ENCODE measurements at regions not wholly inside any gene's neighbourhood (a gene's known extent, or its start where the extent isn't known, plus 50 kb on each side); places are given as distances from the start of the nearest gene placed in this dataset.

DNA sequence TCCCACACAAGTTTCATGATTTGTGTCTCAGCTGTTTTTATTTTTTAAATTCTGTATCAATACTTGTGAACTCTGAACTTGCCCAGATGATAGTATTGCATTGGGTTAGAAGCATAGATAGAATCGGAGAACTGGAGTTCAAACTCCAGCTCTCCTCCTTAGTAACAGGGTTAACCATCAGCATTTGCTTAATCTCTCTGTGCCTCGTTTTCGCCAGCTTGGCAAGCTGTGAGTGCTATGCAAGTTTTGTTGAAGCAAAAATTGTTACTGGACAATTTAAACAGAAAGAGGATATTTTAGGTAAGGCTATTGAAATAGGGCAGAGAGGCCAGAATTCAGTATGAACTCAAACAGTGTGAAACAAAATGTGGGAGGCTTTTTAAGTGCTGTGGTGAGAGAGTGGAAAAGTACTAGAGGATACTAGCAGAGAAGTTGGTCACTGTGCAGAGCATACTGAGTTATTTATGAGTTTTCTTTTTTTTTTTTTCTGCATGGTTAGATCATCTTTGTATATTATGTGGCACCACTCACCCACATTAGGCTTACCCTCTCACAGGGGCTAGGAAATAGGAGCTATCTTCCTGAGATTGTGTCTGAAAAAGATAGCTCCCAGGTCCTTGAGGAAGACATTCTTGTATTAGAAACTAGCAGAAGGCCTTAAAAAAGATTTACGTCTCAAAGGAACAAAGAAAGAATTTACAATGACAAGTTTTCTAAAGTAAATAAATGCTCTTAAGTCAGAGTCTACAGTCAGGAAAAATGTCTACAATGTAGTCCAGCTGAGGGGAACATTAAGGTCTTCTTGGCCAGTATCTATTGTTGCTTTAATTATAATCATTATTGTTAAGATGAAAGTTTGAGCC lies 1126.6 kb downstream of the FAT4 start:
- no peaks in the 10 kb centered on the region for H3K36me3 ChIP-seq (replicated peaks)
- no peak overlapping the region for H3K27ac ChIP-seq
- in situ Hi-C loops (cut with HindIII; ENCODE audit: low pct_ligation_motif_present, low sequenced_read_pairs): no loop called here
- TF ChIP-seq, protein P1, sequence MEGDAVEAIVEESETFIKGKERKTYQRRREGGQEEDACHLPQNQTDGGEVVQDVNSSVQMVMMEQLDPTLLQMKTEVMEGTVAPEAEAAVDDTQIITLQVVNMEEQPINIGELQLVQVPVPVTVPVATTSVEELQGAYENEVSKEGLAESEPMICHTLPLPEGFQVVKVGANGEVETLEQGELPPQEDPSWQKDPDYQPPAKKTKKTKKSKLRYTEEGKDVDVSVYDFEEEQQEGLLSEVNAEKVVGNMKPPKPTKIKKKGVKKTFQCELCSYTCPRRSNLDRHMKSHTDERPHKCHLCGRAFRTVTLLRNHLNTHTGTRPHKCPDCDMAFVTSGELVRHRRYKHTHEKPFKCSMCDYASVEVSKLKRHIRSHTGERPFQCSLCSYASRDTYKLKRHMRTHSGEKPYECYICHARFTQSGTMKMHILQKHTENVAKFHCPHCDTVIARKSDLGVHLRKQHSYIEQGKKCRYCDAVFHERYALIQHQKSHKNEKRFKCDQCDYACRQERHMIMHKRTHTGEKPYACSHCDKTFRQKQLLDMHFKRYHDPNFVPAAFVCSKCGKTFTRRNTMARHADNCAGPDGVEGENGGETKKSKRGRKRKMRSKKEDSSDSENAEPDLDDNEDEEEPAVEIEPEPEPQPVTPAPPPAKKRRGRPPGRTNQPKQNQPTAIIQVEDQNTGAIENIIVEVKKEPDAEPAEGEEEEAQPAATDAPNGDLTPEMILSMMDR (IDR thresholded peaks at IDR 0.05; ENCODE audit: low read depth, low read length, missing control alignments): no peak
- DNase-seq: no peak
- no peak overlapping the region for H3K4me3 ChIP-seq (ENCODE audit: low read depth, low read length)
- no peaks in the 10 kb centered on the region for H3K27me3 ChIP-seq (replicated peaks)

DNA sequence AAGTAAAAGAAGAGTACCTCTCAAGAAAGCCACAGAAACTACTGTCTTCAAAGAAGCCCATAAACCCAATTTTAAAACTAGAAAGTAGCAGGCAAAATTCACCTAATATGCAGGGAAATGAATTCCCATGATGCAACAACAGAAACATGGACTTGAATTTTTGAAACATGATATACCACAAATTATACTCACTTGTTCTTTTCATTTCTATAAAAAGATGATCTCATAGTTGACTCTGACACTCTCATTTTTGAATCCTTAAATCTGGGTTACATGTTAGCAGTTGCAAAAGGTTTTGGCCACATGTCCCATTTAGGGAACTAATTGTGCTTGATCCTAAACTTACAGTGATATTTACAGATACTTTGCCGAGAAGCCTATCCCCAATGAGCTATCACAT lies 1130.8 kb downstream of the FAT4 start:
- no peak overlapping the region for H3K4me3 ChIP-seq (ENCODE audit: low read depth, low read length)
- DNase-seq: no peak
- TF ChIP-seq, protein P1 (IDR thresholded peaks at IDR 0.05; ENCODE audit: low read depth, low read length, missing control alignments): no peak
- no peaks in the 10 kb centered on the region for H3K27me3 ChIP-seq (replicated peaks)
- H3K36me3 ChIP-seq (replicated peaks): no peaks in the 10 kb centered on the region
- in situ Hi-C loops (cut with HindIII; ENCODE audit: low pct_ligation_motif_present, low sequenced_read_pairs): no loop called here
- H3K27ac ChIP-seq: no peak overlapping the region

DNA sequence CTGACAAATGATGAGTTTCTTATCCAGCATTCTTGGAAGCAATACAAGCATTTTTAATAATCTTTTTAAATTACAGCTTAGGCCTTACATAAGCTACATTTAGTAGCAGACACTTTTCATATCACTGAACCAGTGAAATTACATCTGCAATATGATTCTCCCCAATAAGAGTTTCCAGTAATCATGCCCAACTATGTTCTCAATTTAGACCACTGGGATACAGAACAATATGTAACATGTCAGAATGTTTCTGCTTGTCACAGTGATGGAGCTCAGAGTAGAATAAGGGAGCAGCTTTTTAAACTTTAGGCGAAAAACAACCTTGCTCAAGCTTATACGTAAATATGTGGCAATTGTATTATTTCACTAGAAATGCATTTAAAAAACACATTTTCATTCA lies 1132.2 kb downstream of the FAT4 start:
- H3K4me3 ChIP-seq (ENCODE audit: low read depth, low read length): no peak overlapping the region
- TF ChIP-seq, protein P1 (IDR thresholded peaks at IDR 0.05; ENCODE audit: low read depth, low read length, missing control alignments): no peak
- no peaks in the 10 kb centered on the region for H3K27me3 ChIP-seq (replicated peaks)
- no peak overlapping the region for H3K27ac ChIP-seq
- in situ Hi-C loops (cut with HindIII; ENCODE audit: low pct_ligation_motif_present, low sequenced_read_pairs): no loop called here
- no peak for DNase-seq
- H3K36me3 ChIP-seq (replicated peaks): no peaks in the 10 kb centered on the region

DNA sequence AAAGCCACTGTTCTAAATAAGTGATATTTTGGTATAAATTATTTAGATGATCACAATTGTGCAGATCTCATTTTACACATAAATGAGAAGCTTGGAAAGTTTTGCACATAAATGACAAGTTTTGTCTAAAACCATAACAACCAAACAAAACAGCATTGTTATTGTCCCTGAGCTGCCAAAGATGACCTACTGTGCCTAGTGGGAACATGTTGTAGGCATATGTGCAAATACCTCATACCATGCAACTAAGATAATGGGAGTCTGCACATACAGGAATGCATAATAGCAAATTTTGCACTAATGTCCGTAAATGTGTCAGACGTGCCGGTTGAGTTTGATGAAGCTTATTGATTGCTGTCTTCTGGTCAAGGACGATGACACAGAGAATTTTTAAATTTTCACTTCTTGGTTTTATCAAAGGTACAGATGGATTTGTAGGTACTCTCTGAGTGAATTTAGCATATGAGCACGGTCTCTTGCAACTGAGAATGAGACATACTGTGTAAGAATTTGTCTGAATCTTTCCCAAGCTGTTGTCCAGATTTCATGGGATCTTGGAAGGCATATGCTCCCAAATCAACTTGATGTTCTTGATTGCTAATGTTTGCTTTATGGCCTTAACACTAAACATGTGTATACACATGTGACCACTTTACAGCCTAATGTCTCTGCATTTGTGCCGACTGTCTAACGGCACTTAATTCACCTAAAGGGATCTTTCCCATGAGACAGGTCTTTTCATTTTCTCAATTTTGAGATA lies 1133.5 kb downstream of the FAT4 start:
- Histone ChIP-seq H3K27me3 (replicated peaks) (no peaks in the 10 kb centered on the region), H3K36me3 (replicated peaks) (no peaks in the 10 kb centered on the region), H3K4me3 (ENCODE audit: low read depth, low read length) (no peak overlapping the region), H3K27ac (no peak overlapping the region)
- TF ChIP-seq, protein P1 (IDR thresholded peaks at IDR 0.05; ENCODE audit: low read depth, low read length, missing control alignments): no peak
- DNase-seq: no peak
- in situ Hi-C loops (cut with HindIII; ENCODE audit: low pct_ligation_motif_present, low sequenced_read_pairs): no loop called here

DNA sequence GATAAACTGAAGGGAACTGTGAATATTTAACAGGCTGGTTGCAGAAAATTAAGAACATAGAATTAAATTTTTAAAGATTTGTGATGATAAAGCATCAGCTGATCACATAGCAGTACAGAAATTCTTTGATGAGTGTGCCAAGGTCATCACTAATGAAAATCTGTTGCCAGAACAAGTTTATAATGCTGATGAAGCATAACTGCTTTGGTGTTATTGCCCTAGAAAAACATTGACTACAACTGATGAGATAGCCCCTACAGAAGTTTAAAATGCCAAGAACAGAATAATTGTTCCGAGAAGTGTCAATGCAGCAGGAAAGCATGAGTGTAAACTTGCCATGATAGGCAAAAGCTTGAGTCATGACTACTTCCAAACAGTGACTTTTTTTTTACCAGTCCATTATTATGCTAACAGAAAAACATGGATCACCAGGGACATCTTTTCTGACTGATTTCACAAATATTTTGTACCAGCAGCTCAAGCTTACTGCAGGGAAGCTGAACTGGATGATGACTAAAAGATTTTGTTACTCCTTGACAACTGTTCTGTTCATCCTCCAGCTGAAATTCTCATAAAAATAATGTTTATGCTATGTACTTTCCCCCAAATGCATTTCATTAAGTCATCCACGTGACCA lies 1136.6 kb downstream of the FAT4 start:
- Histone ChIP-seq H3K27me3 (replicated peaks) (no peaks in the 10 kb centered on the region), H3K4me3 (ENCODE audit: low read depth, low read length) (no peak overlapping the region), H3K27ac (no peak overlapping the region), H3K36me3 (replicated peaks) (no peaks in the 10 kb centered on the region)
- DNase-seq: no peak
- in situ Hi-C loops (cut with HindIII; ENCODE audit: low pct_ligation_motif_present, low sequenced_read_pairs): no loop called here
- TF ChIP-seq, protein P1 (IDR thresholded peaks at IDR 0.05; ENCODE audit: low read depth, low read length, missing control alignments): no peak
